ENCODE measurements at regions not wholly inside any gene's neighbourhood (a gene's known extent, or its start where the extent isn't known, plus 50 kb on each side); places are given as distances from the start of the nearest gene placed in this dataset.

- TF ChIP-seq REST (IDR thresholded peaks at IDR 0.05; ENCODE audit: insufficient read depth in 1 of 2, low read depth in 2 of 2, low read length in 2 of 2) (no peak), TAF1 (IDR thresholded peaks at IDR 0.05; ENCODE audit: borderline replicate concordance, insufficient read depth, low read length) (no peak), POLR2AphosphoS5 (IDR thresholded peaks at IDR 0.05; ENCODE audit: low read depth, low read length) (no peak), FOXP2 (optimal IDR thresholded peaks at IDR 0.05; ENCODE audit: borderline replicate concordance, extremely low read depth, extremely low read length, insufficient read depth) (no peak), SIN3A (IDR thresholded peaks at IDR 0.05; ENCODE audit: borderline replicate concordance, insufficient read depth, low read length) (no peak)
Measured at GRCh38 chr4:18480928-18481327, 459.4 kb upstream of the LCORL start.

- TF ChIP-seq TAF1 (IDR thresholded peaks at IDR 0.05; ENCODE audit: borderline replicate concordance, insufficient read depth, low read length) (no peak), POLR2AphosphoS5 (IDR thresholded peaks at IDR 0.05; ENCODE audit: low read depth, low read length) (no peak), SIN3A (IDR thresholded peaks at IDR 0.05; ENCODE audit: borderline replicate concordance, insufficient read depth, low read length) (no peak), REST (IDR thresholded peaks at IDR 0.05; ENCODE audit: insufficient read depth in 1 of 2, low read depth in 2 of 2, low read length in 2 of 2) (no peak), FOXP2 (optimal IDR thresholded peaks at IDR 0.05; ENCODE audit: borderline replicate concordance, extremely low read depth, extremely low read length, insufficient read depth) (no peak)
Measured at GRCh38 chr4:18480342-18480741, 458.8 kb upstream of the LCORL start.

- TF ChIP-seq SIN3A (IDR thresholded peaks at IDR 0.05; ENCODE audit: borderline replicate concordance, insufficient read depth, low read length) (no peak), FOXP2 (optimal IDR thresholded peaks at IDR 0.05; ENCODE audit: borderline replicate concordance, extremely low read depth, extremely low read length, insufficient read depth) (no peak), TAF1 (IDR thresholded peaks at IDR 0.05; ENCODE audit: borderline replicate concordance, insufficient read depth, low read length) (no peak), POLR2AphosphoS5 (IDR thresholded peaks at IDR 0.05; ENCODE audit: low read depth, low read length) (no peak), REST (IDR thresholded peaks at IDR 0.05; ENCODE audit: insufficient read depth in 1 of 2, low read depth in 2 of 2, low read length in 2 of 2) (no peak)
Measured at GRCh38 chr4:18479825-18480224, 458.3 kb upstream of the LCORL start.

GRCh38 chr4:18463987-18464559 lies 442.5 kb upstream of the LCORL start:
- no peak for TF ChIP-seq SIN3A (IDR thresholded peaks at IDR 0.05; ENCODE audit: borderline replicate concordance, insufficient read depth, low read length)
- TF ChIP-seq REST (IDR thresholded peaks at IDR 0.05; ENCODE audit: insufficient read depth in 1 of 2, low read depth in 2 of 2, low read length in 2 of 2): no peak
- TF ChIP-seq POLR2AphosphoS5 (IDR thresholded peaks at IDR 0.05; ENCODE audit: low read depth, low read length): no peak
- no peak for TF ChIP-seq FOXP2 (optimal IDR thresholded peaks at IDR 0.05; ENCODE audit: borderline replicate concordance, extremely low read depth, extremely low read length, insufficient read depth)
- no peak for TF ChIP-seq TAF1 (IDR thresholded peaks at IDR 0.05; ENCODE audit: borderline replicate concordance, insufficient read depth, low read length)

Measured in PFSK-1 (cell line).